Testis (tissue), 2 donors: ENCODE measurements at regions not wholly inside any gene's neighbourhood (a gene's known extent, or its start where the extent isn't known, plus 50 kb on each side); places are given as distances from the start of the nearest gene placed in this dataset.

Experiments
- DNase-seq: peaks from one replicate; pipeline ENCODE4 v3.0.0-alpha.2; 2019
- H3K27ac ChIP-seq, 2 donors: fragments of 200-600 bp; sonication (generic); one replicate each; pipeline ENCODE4 v1.5.1; 2019
- H3K27me3 ChIP-seq: fragments of 200-600 bp; sonication (generic); one replicate; pipeline ENCODE4 v1.5.1; 2019
- H3K36me3 ChIP-seq: fragments of 200-600 bp; sonication (generic); one replicate; pipeline ENCODE4 v1.5.1; 2017; ENCODE audit warnings: low read depth; ENCODE audit errors: missing control alignments
- H3K4me1 ChIP-seq: fragments of 200-600 bp; sonication (generic); one replicate; pipeline ENCODE4 v1.5.1; 2019
- H3K4me3 ChIP-seq, 2 donors: fragments of 200-600 bp; sonication (generic); one replicate each; pipeline ENCODE4 v1.5.1; 2017 to 2019
- H3K9me3 ChIP-seq: fragments of 200-600 bp; sonication (generic); one replicate; pipeline ENCODE4 v1.5.1; 2017
- POLR2A ChIP-seq: fragments of 450-650 bp; IDR thresholded peaks from one replicate; pipeline ENCODE4 v1.6.1; 2017; ENCODE audit warnings: antibody characterized with exemption, mild to moderate bottlenecking, moderate library complexity
- whole genome bisulfite sequencing, 2 donors: methylation state at CpG; one replicate each; pipeline ENCODE4 v1.1.5; 2018; 5-methylcytosine and 5-hydroxymethylcytosine counted together
- intact Hi-C: fragments of 100-400 bp; cut with DNase I; formaldehyde crosslinking; loops from one replicate; pipeline ENCODE4 v1.15.1; 2023; ENCODE audit warnings: low total_unique reads
- TF ChIP-seq, protein P1 (sequence below), 3 experiments: fragments of 450-650 bp in 2 of 3; fragments of 200-600 bp in 1 of 3; sonication (generic) in 1 of 3; IDR thresholded peaks; one replicate each; pipeline ENCODE4 v1.5.1; 2016 to 2019; ENCODE audit warnings: antibody characterized with exemption in 3 of 3, mild to moderate bottlenecking in 2 of 3, moderate library complexity in 1 of 3

DNA sequence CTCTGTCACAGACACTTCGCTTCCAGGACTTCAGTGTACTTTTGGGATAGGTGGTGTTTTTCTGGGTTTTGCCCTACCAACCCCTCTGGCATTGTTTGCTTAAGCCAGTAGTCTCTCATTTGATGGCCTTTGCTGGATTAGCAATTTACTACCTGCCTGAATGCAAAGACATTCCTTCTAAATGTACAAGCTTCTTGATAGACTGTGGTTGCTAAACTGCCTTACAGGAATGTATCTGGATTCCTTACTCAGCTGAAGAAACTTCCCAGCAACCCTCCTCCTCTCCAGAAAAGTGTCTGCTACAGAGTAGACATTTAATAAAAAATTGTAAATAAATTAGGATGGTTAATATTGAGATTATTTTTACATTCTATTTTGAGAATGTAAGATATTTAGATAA, 1916.7 kb downstream of the EFNA5 start:
- Histone ChIP-seq H3K4me3 (no peak overlapping the region), H3K9me3 (no peaks in the 10 kb centered on the region), H3K4me1 (no peaks in the 10 kb centered on the region), H3K27me3 (no peaks in the 10 kb centered on the region), H3K36me3 (no peaks in the 10 kb centered on the region), H3K27ac (no peak overlapping the region)
- no peak for TF ChIP-seq POLR2A
- TF ChIP-seq, protein P1, sequence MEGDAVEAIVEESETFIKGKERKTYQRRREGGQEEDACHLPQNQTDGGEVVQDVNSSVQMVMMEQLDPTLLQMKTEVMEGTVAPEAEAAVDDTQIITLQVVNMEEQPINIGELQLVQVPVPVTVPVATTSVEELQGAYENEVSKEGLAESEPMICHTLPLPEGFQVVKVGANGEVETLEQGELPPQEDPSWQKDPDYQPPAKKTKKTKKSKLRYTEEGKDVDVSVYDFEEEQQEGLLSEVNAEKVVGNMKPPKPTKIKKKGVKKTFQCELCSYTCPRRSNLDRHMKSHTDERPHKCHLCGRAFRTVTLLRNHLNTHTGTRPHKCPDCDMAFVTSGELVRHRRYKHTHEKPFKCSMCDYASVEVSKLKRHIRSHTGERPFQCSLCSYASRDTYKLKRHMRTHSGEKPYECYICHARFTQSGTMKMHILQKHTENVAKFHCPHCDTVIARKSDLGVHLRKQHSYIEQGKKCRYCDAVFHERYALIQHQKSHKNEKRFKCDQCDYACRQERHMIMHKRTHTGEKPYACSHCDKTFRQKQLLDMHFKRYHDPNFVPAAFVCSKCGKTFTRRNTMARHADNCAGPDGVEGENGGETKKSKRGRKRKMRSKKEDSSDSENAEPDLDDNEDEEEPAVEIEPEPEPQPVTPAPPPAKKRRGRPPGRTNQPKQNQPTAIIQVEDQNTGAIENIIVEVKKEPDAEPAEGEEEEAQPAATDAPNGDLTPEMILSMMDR (IDR thresholded peaks at IDR 0.05): no peak
- intact Hi-C loops: no loop called here
- WGBS, 2 donors: 82 to 96% methylated on average over 1 of the region's 1 CpG
- DNase-seq: no peak

DNA sequence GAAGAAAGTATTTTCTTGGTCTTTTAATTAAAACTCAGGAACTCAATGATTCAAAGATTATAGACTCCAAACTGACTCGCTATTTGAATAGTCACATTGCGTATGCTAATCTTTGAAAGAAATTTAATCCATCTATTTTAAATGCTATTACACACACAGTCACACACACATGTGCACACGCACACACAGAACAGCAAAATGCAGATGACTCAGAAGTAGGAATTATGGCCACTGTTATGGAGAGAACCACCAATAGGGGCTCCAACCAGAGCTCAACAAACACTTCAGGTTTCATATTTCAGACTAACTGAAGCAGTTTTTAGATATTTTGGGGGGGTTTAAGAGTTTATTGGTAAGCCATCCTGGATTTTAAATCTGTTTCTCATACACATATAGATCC, 1917.9 kb downstream of the EFNA5 start:
- H3K36me3 ChIP-seq: no peaks in the 10 kb centered on the region
- H3K27me3 ChIP-seq: no peaks in the 10 kb centered on the region
- H3K27ac ChIP-seq: no peak overlapping the region
- H3K4me1 ChIP-seq: no peaks in the 10 kb centered on the region
- WGBS, 2 donors: 92 to 99% methylated on average over 3 of the region's 3 CpGs
- TF ChIP-seq POLR2A: no peak
- TF ChIP-seq, protein P1 (IDR thresholded peaks at IDR 0.05): no peak
- no peak for DNase-seq
- H3K9me3 ChIP-seq: no peaks in the 10 kb centered on the region
- no peak overlapping the region for H3K4me3 ChIP-seq
- intact Hi-C loops: no loop called here

DNA sequence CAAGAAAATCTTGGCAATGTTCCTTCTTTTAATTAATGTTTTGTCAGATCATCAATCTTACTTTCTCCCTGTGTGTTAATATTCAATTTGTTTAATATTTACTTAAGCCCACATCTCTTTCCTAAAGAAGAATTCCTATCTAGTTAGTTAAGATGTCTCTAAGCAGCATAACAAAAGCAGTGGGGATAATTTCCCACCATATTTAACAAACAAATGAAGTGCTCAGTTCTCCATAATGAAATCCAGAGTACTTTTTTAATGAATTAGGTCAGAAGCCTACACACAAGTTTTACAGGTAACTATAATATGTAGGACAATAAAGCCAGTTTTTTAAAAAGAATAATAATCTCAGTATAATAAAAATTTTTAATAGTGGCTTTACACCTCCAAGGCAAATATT, 1918.8 kb downstream of the EFNA5 start:
- Histone ChIP-seq H3K9me3 (no peaks in the 10 kb centered on the region), H3K27me3 (no peaks in the 10 kb centered on the region), H3K4me3 (no peak overlapping the region), H3K36me3 (no peaks in the 10 kb centered on the region), H3K27ac (no peak overlapping the region), H3K4me1 (no peaks in the 10 kb centered on the region)
- TF ChIP-seq, protein P1 (IDR thresholded peaks at IDR 0.05): no peak
- no peak for TF ChIP-seq POLR2A
- no peak for DNase-seq
- intact Hi-C loops: no loop called here

DNA sequence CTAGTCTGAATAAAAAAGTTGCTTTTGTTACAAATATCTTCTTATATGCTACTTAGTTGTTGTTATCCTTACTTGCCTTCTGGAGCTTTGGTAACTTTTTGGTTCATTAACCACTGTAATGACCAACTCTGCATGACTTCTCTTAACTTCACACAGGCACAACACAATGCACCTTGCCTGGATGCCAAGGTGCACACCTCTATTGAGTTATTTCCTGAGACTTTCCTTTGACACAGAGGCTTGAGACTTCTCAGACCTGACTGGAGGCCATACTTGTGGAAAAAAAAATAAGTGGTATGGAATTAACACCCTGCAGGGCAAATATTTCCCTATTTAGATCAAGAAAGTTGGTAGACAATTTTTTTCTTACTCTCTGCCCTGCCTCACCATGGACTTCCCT, 1925.6 kb downstream of the EFNA5 start:
- Histone ChIP-seq H3K9me3 (no peaks in the 10 kb centered on the region), H3K27me3 (no peaks in the 10 kb centered on the region), H3K36me3 (no peaks in the 10 kb centered on the region), H3K4me1 (no peaks in the 10 kb centered on the region), H3K27ac (no peak overlapping the region), H3K4me3 (no peak overlapping the region)
- no peak for DNase-seq
- TF ChIP-seq POLR2A: no peak
- TF ChIP-seq, protein P1 (IDR thresholded peaks at IDR 0.05): no peak
- intact Hi-C loops: no loop called here

DNA sequence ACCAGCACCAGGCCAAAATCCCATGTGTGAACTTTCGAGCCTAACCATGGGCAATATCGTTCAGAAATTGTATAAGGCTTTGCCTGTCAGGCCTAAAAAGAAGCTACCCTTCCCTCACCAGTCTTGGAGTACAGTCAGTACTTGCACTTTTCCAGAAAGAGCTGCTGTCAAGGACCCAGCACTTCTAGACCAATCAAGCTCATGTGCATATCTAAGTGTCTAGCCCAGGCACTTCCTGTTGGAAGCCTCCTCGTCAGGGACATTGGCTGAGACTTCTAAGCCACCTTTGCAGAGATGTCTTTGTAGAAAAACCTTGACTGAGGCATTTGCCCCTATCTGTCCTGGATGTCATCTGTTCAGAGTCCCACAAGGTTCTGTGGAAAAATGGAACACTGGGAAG, 1930.5 kb downstream of the EFNA5 start:
- DNase-seq: no peak
- Histone ChIP-seq H3K4me3 (no peak overlapping the region), H3K27ac (no peak overlapping the region), H3K4me1 (no peaks in the 10 kb centered on the region), H3K9me3 (no peaks in the 10 kb centered on the region), H3K36me3 (no peaks in the 10 kb centered on the region), H3K27me3 (no peaks in the 10 kb centered on the region)
- TF ChIP-seq, protein P1 (IDR thresholded peaks at IDR 0.05): no peak
- TF ChIP-seq POLR2A: no peak
- intact Hi-C loops: no loop called here
- WGBS, 2 donors: 79 to 90% methylated on average over 3 of the region's 3 CpGs
